ENCODE measurements at regions not wholly inside any gene's neighbourhood (a gene's known extent, or its start where the extent isn't known, plus 50 kb on each side); places are given as distances from the start of the nearest gene placed in this dataset.

GRCh38 chr4:187889651-187890050 lies 105.9 kb upstream of the ZFP42 start (continued):
- TF ChIP-seq HDAC2 (IDR thresholded peaks at IDR 0.05; ENCODE audit: borderline replicate concordance in 1 of 2, low read depth in 2 of 2, low read length in 2 of 2): no peak
- no peak for TF ChIP-seq EZH2 (IDR thresholded peaks at IDR 0.05; ENCODE audit: low read depth, low read length, severe bottlenecking)
- TF ChIP-seq TAF1 (IDR thresholded peaks at IDR 0.05; ENCODE audit: low read depth, low read length): no peak
- TF ChIP-seq NRF1 (IDR thresholded peaks at IDR 0.05; ENCODE audit: low read depth, low read length): no peak

Data from H1 (cell line).